HEK293T (cell line): ENCODE measurements at regions not wholly inside any gene's neighbourhood (a gene's known extent, or its start where the extent isn't known, plus 50 kb on each side); places are given as distances from the start of the nearest gene placed in this dataset.

ENCODE experiments used
- ARNT ChIP-seq: fragments of 450-650 bp; IDR thresholded peaks from 2 replicates; pipeline ENCODE4 v1.6.1; 2017; ENCODE audit warnings: mild to moderate bottlenecking
- BHLHE40 ChIP-seq: fragments of 450-650 bp; IDR thresholded peaks from 2 replicates; pipeline ENCODE4 v1.6.1; 2016; ENCODE audit warnings: mild to moderate bottlenecking, moderate library complexity, borderline replicate concordance
- ELF4 ChIP-seq: fragments of 450-650 bp; IDR thresholded peaks from 2 replicates; pipeline ENCODE4 v1.6.1; 2017; ENCODE audit warnings: antibody characterized with exemption
- HDGF ChIP-seq: fragments of 450-650 bp; IDR thresholded peaks from 2 replicates; pipeline ENCODE4 v1.6.1; 2017; ENCODE audit warnings: antibody characterized with exemption, borderline replicate concordance
- NFRKB ChIP-seq: fragments of 450-650 bp; IDR thresholded peaks from 2 replicates; pipeline ENCODE4 v1.6.1; 2016; ENCODE audit warnings: mild to moderate bottlenecking, moderate library complexity
- SUZ12 ChIP-seq: fragments of 450-650 bp; IDR thresholded peaks from 2 replicates; pipeline ENCODE4 v1.6.1; 2016; ENCODE audit warnings: mild to moderate bottlenecking
- ZNF384 ChIP-seq: fragments of 450-650 bp; IDR thresholded peaks from 2 replicates; pipeline ENCODE4 v1.6.1; 2016

GRCh38 chr1:11394592-11395245 is 84.2 kb upstream of the DISP3 start:
- TF ChIP-seq BHLHE40 (no peak), HDGF (no peak), SUZ12 (no peak), ARNT (no peak), ELF4 (no peak), ZNF384 (no peak), NFRKB (no peak)
